SK-N-SH (cell line): ENCODE measurements at regions not wholly inside any gene's neighbourhood (a gene's known extent, or its start where the extent isn't known, plus 50 kb on each side); places are given as distances from the start of the nearest gene placed in this dataset.

ENCODE experiments used
- CTCF ChIA-PET: fragments of 300-600, 350-600 bp; formaldehyde crosslinking; extraction: SDS; loops from one replicate; lab custom pipeline; 2021; lab: Yijun Ruan, JAX
- POLR2A ChIA-PET: fragments of 350-600 bp; sonication (Branson Sonifier 250); formaldehyde crosslinking; extraction: SDS; loops from one replicate; lab custom pipeline; 2020; ENCODE audit warnings: antibody characterized with exemption, inconsistent platforms; lab: Yijun Ruan, JAX
- DNase-seq: peaks from one replicate; pipeline ENCODE4 v3.0.0; 2012
- H2AFZ ChIP-seq: fragments of 200-600 bp; sonication (generic); 2 replicates; pipeline ENCODE4 v1.8.1; 2016; ENCODE audit warnings: antibody characterized with exemption, mild to moderate bottlenecking, low read depth
- H3F3A ChIP-seq: fragments of 200-600 bp; sonication (generic); replicated peaks from 2 replicates; pipeline ENCODE3; 2016; ENCODE audit warnings: antibody characterized with exemption, mild to moderate bottlenecking; ENCODE audit not compliant: insufficient read depth
- H3K27ac ChIP-seq, 2 experiments: fragments of 200-500 bp in 1 of 2; fragments of 200-600 bp in 1 of 2; sonication (Bioruptor generic) in 1 of 2; sonication (generic), shearing (Covaris generic) in 1 of 2; 2 replicates each; pipeline versions ENCODE4 v1.5.1 to v1.6.1; 2014 to 2016; ENCODE audit warnings: low read depth in 2 of 2, inconsistent platforms in 1 of 2, low read length in 1 of 2, mild to moderate bottlenecking in 1 of 2, mixed read lengths in 1 of 2
- H3K27me3 ChIP-seq: fragments of 200-600 bp; sonication (generic), shearing (Covaris generic); 2 replicates; pipeline ENCODE4 v1.6.1; 2016; ENCODE audit warnings: mixed run types; ENCODE audit not compliant: insufficient read depth
- H3K36me3 ChIP-seq, 2 experiments: fragments of 200-500 bp in 1 of 2; fragments of 200-600 bp in 1 of 2; sonication (Bioruptor generic) in 1 of 2; sonication (generic) in 1 of 2; replicated peaks in 1 of 2; 2 replicates each; pipeline versions ENCODE3 to v1.5.1; 2014 to 2016; ENCODE audit warnings: low read length in 1 of 2, mild to moderate bottlenecking in 1 of 2; ENCODE audit not compliant: insufficient read depth in 2 of 2, control insufficient read depth in 1 of 2
- H3K4me1 ChIP-seq, 2 experiments: fragments of 200-500 bp in 1 of 2; fragments of 200-600 bp in 1 of 2; sonication (Bioruptor generic) in 1 of 2; sonication (generic), shearing (Covaris generic) in 1 of 2; 2 replicates each; pipeline versions ENCODE4 v1.5.1 to v1.6.1; 2014 to 2016; ENCODE audit warnings: low read depth in 1 of 2, low read length in 1 of 2, mixed run types in 1 of 2; ENCODE audit not compliant: insufficient read depth in 2 of 2, control insufficient read depth in 1 of 2
- H3K4me2 ChIP-seq: fragments of 200-600 bp; sonication (generic), shearing (Covaris generic); 2 replicates; pipeline ENCODE4 v1.6.1; 2017; ENCODE audit warnings: mixed run types
- H3K4me3 ChIP-seq, 2 experiments: fragments of 200-500 bp in 1 of 2; fragments of 200-600 bp in 1 of 2; sonication (Bioruptor generic) in 1 of 2; sonication (generic), shearing (Covaris generic) in 1 of 2; 2 replicates each; pipeline versions ENCODE4 v1.5.1 to v1.8.1; 2014 to 2016; ENCODE audit warnings: low read depth in 2 of 2, inconsistent platforms in 1 of 2, low read length in 1 of 2, mild to moderate bottlenecking in 1 of 2, mixed read lengths in 1 of 2, moderate library complexity in 1 of 2
- H3K79me2 ChIP-seq: fragments of 200-600 bp; sonication (generic); 2 replicates; pipeline ENCODE4 v1.8.1; 2017; ENCODE audit warnings: mild to moderate bottlenecking; ENCODE audit not compliant: insufficient read depth
- H3K9ac ChIP-seq: fragments of 200-600 bp; sonication (generic); 2 replicates; pipeline ENCODE4 v1.6.1; 2017; ENCODE audit warnings: mixed run types
- H3K9me2 ChIP-seq: fragments of 200-600 bp; sonication (generic); 2 replicates; pipeline ENCODE4 v1.6.1; 2017; ENCODE audit warnings: mixed run types
- H3K9me3 ChIP-seq: fragments of 200-600 bp; sonication (generic); 2 replicates; pipeline ENCODE4 v1.6.1; 2017; ENCODE audit warnings: mixed run types, mild to moderate bottlenecking, moderate library complexity
- H4K20me1 ChIP-seq: fragments of 200-600 bp; sonication (generic); 2 replicates; pipeline ENCODE4 v1.6.1; 2017; ENCODE audit warnings: mild to moderate bottlenecking, mixed run types; ENCODE audit not compliant: insufficient read depth
- ELF1 ChIP-seq: IDR thresholded peaks from 2 replicates; pipeline ENCODE4 v1.4.0; 2012
- EP300 ChIP-seq, 2 experiments: IDR thresholded peaks; 2 replicates each; pipeline versions ENCODE4 v1.4.0 to v1.6.1; 2012; ENCODE audit warnings: borderline replicate concordance in 1 of 2, low read depth in 1 of 2, low read length in 1 of 2
- EZH2phosphoT487 ChIP-seq: fragments of 200-600 bp; sonication (generic); IDR thresholded peaks from 2 replicates; pipeline ENCODE4 v1.6.1; 2017; ENCODE audit warnings: low read depth, mixed run types, mild to moderate bottlenecking, antibody characterized with exemption, moderate library complexity, borderline replicate concordance
- FOXM1 ChIP-seq: IDR thresholded peaks from 2 replicates; pipeline ENCODE4 v1.4.0; 2012; ENCODE audit warnings: low read depth, mild to moderate bottlenecking
- GATA2 ChIP-seq: sonication (generic); formaldehyde crosslinking; IDR thresholded peaks from 2 replicates; pipeline ENCODE4 v1.5.0; 2020; ENCODE audit warnings: mild to moderate bottlenecking, missing genetic modification reagents
- MEF2A ChIP-seq: IDR thresholded peaks from 2 replicates; pipeline ENCODE4 v1.4.0; 2012; ENCODE audit warnings: low read depth, borderline replicate concordance
- NRF1 ChIP-seq: IDR thresholded peaks from 2 replicates; pipeline ENCODE4 v1.6.1; 2012; ENCODE audit warnings: low read depth, mild to moderate bottlenecking, low read length
- RXRA ChIP-seq: IDR thresholded peaks from 2 replicates; pipeline ENCODE4 v1.4.0; 2012; ENCODE audit warnings: low read depth, mild to moderate bottlenecking, borderline replicate concordance
- SMC3 ChIP-seq: IDR thresholded peaks from 2 replicates; pipeline ENCODE4 v1.6.1; 2012; ENCODE audit warnings: low read depth, low read length, improper control_type of control experiment
- TAF1 ChIP-seq: IDR thresholded peaks from 2 replicates; pipeline ENCODE4 v1.6.1; 2012; ENCODE audit warnings: low read depth, mild to moderate bottlenecking, low read length, moderate library complexity, borderline replicate concordance
- TEAD4 ChIP-seq: IDR thresholded peaks from 2 replicates; pipeline ENCODE4 v1.4.0; 2012; ENCODE audit warnings: mild to moderate bottlenecking, borderline replicate concordance; ENCODE audit not compliant: insufficient read depth
- WGBS: methylation state at CpG from one replicate; pipeline ENCODE4 v1.1.6; 2017; ENCODE audit warnings: low lambda C conversion rate; 5-methylcytosine and 5-hydroxymethylcytosine counted together
- TF ChIP-seq, protein P1 (sequence below): fragments of 150-350 bp; IDR thresholded peaks from 2 replicates; pipeline ENCODE4 v1.6.1; 2017; ENCODE audit warnings: antibody characterized with exemption, low read length, low read depth, borderline replicate concordance
- TF ChIP-seq, protein P2 (sequence below): IDR thresholded peaks from 2 replicates; pipeline ENCODE4 v1.4.0; 2012; ENCODE audit warnings: low read depth
- TF ChIP-seq, protein P3 (sequence below): IDR thresholded peaks from 2 replicates; pipeline ENCODE4 v1.4.0; 2012; ENCODE audit warnings: low read depth, borderline replicate concordance

DNA sequence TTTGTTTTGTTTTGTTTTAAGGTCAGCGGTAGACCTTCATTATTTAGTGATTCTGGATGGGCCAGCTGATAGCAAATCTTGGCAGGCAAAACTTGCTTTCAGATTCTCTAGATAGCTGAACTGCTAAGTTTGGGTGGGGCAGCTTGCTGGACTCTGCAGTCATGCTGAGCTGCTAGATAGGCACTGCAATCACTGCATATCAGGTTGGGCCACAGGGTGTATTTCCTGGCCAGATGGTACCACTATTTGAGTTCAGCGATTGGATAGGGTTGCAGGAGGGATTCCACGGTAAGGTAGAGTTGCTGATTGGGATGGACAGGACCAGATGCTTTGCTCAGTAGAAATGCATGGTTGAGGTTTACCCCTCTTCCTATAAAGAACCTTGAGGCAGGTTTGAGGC is 579.3 kb upstream of the ADGRL4 start:
- Histone ChIP-seq H3K27ac (no peak overlapping the region), H3K79me2 (no peaks in the 10 kb centered on the region), H3K9me2 (no peaks in the 10 kb centered on the region; the same call in 1 of the 2 replicates), H4K20me1 (no peaks in the 10 kb centered on the region), H3K9ac (no peak overlapping the region), H3K4me2 (no peak overlapping the region), H3K36me3 (no peaks in the 10 kb centered on the region), H3K27me3 (no peaks in the 10 kb centered on the region), H3K9me3 (no peaks in the 10 kb centered on the region), H3F3A (no peaks in the 10 kb centered on the region)
- ChIA-PET CTCF (no interaction called here), POLR2A (no interaction called here)
- 89% methylated on average over 3 of the region's 3 CpGs for WGBS
- TF ChIP-seq NRF1 (no peak), EP300 (IDR thresholded peaks at IDR 0.05; ENCODE audit: borderline replicate concordance in 1 of 2, low read depth in 1 of 2, low read length in 1 of 2) (no peak), FOXM1 (no peak), TEAD4 (no peak), GATA2 (CRISPR knock-in tag) (no peak), MEF2A (no peak), SMC3 (no peak), EZH2phosphoT487 (no peak), ELF1 (no peak), RXRA (no peak)
- TF ChIP-seq, protein P1, sequence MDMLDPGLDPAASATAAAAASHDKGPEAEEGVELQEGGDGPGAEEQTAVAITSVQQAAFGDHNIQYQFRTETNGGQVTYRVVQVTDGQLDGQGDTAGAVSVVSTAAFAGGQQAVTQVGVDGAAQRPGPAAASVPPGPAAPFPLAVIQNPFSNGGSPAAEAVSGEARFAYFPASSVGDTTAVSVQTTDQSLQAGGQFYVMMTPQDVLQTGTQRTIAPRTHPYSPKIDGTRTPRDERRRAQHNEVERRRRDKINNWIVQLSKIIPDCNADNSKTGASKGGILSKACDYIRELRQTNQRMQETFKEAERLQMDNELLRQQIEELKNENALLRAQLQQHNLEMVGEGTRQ = no peak
- TF ChIP-seq, protein P2, sequence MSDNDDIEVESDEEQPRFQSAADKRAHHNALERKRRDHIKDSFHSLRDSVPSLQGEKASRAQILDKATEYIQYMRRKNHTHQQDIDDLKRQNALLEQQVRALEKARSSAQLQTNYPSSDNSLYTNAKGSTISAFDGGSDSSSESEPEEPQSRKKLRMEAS = no peak
- TF ChIP-seq, protein P3, sequence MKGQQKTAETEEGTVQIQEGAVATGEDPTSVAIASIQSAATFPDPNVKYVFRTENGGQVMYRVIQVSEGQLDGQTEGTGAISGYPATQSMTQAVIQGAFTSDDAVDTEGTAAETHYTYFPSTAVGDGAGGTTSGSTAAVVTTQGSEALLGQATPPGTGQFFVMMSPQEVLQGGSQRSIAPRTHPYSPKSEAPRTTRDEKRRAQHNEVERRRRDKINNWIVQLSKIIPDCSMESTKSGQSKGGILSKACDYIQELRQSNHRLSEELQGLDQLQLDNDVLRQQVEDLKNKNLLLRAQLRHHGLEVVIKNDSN = no peak
- TF ChIP-seq, all 33 proteins: peak for 0
- DNase-seq = no peak
- Histone ChIP-seq H3K4me3 (no peak overlapping the region), H2AFZ (no peak overlapping the region), H3K4me1 (no peaks in the 10 kb centered on the region)

DNA sequence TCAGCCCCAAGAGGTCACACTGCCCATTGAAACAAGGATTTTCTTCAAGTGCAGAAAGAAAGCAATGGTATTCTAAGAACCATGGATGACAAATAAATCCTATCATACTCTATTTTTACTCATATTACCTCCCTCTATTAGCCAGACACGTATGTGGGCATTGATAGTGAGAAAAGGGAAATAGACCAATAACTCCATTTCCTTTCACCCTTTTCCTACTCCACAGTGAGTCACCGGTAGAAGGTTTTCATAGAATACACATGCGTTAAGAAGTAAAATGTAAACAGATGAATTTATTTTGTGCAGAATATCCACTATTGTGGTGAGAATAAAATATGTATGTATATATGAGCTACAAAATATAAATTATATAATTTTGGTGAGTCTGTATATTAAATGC is 568.9 kb upstream of the ADGRL4 start:
- Histone ChIP-seq H3K9me2 (no peaks in the 10 kb centered on the region), H3K27me3 (no peaks in the 10 kb centered on the region), H3K79me2 (no peaks in the 10 kb centered on the region), H3K27ac (no peak overlapping the region), H4K20me1 (no peaks in the 10 kb centered on the region), H3F3A (no peaks in the 10 kb centered on the region), H3K9ac (no peak overlapping the region), H2AFZ (no peak overlapping the region), H3K4me1 (no peaks in the 10 kb centered on the region; a peak in 1 of 4 replicates), H3K4me2 (no peak overlapping the region), H3K36me3 (no peaks in the 10 kb centered on the region), H3K4me3 (no peak overlapping the region), H3K9me3 (no peaks in the 10 kb centered on the region)
- CTCF ChIA-PET = no interaction called here
- POLR2A ChIA-PET = no interaction called here
- WGBS = 77% methylated on average over 3 of the region's 3 CpGs
- TF ChIP-seq, protein P1 = no peak
- no peak for TF ChIP-seq TAF1
- DNase-seq = no peak
